Body of pancreas (tissue), 4 donors: ENCODE measurements at regions not wholly inside any gene's neighbourhood (a gene's known extent, or its start where the extent isn't known, plus 50 kb on each side); places are given as distances from the start of the nearest gene placed in this dataset.

Experiments used
- ATAC-seq: fragments of 150-250 bp; one replicate; pipeline ENCODE4 v1.9.1; 2016
- DNase-seq, 4 donors: peaks; one replicate each; pipeline ENCODE4 v3.0.0-alpha.2; 2019
- H3K27ac ChIP-seq, 4 donors: fragments of 200-600 bp; sonication (generic); 1 replicate in 3 of 4; 2 replicates in 1 of 4; pipeline versions ENCODE4 v1.5.1 to v1.6.1; 2016 to 2019; ENCODE audit warnings: mild to moderate bottlenecking in 1 of 4, mixed read lengths in 1 of 4, moderate library complexity in 1 of 4
- H3K27me3 ChIP-seq, 2 donors: fragments of 200-600 bp; sonication (generic); one replicate each; pipeline ENCODE4 v1.6.0; 2016; ENCODE audit warnings: mild to moderate bottlenecking in 1 of 2
- H3K36me3 ChIP-seq, 2 donors: fragments of 200-600 bp; sonication (generic); replicated peaks in 1 of 2; 2 replicates each; pipeline ENCODE4 v1.5.1; 2016; ENCODE audit warnings: low read depth in 2 of 2; ENCODE audit not compliant: insufficient read depth in 1 of 2
- H3K4me1 ChIP-seq: fragments of 200-600 bp; sonication (generic); one replicate; pipeline ENCODE4 v1.6.0; 2016
- H3K4me3 ChIP-seq, 2 donors: fragments of 200-600 bp; sonication (generic); 1 replicate in 1 of 2; 2 replicates in 1 of 2; pipeline ENCODE4 v1.5.1; 2016 to 2019
- H3K9me3 ChIP-seq, 3 donors: fragments of 200-600 bp; sonication (generic); 1 replicate in 2 of 3; 2 replicates in 1 of 3; pipeline ENCODE4 v1.5.1; 2016
- POLR2A ChIP-seq, 3 donors: fragments of 450-650 bp; IDR thresholded peaks; one replicate each; pipeline ENCODE4 v1.6.1; 2016; ENCODE audit warnings: antibody characterized with exemption in 3 of 3, mild to moderate bottlenecking in 2 of 3
- WGBS, 2 donors: methylation state at CpG; one replicate each; pipeline ENCODE4 v1.1.5; 2017; 5-methylcytosine and 5-hydroxymethylcytosine counted together
- intact Hi-C: fragments of 100-400 bp; cut with DNase I; formaldehyde crosslinking; loops from one replicate; pipeline ENCODE4 v1.15.1; 2023
- TF ChIP-seq, protein P1 (sequence below), 7 experiments: fragments of 450-650 bp in 4 of 7; fragments of 200-600 bp in 3 of 7; sonication (generic) in 3 of 7; IDR thresholded peaks; one replicate each; pipeline ENCODE4 v1.5.1; 2016 to 2019; ENCODE audit warnings: antibody characterized with exemption in 7 of 7

GRCh38 chr1:34663031-34663430 is 91.8 kb upstream of the GJB5 start:
- no peak for TF ChIP-seq POLR2A (IDR thresholded peaks at IDR 0.05)
- TF ChIP-seq, protein P1, sequence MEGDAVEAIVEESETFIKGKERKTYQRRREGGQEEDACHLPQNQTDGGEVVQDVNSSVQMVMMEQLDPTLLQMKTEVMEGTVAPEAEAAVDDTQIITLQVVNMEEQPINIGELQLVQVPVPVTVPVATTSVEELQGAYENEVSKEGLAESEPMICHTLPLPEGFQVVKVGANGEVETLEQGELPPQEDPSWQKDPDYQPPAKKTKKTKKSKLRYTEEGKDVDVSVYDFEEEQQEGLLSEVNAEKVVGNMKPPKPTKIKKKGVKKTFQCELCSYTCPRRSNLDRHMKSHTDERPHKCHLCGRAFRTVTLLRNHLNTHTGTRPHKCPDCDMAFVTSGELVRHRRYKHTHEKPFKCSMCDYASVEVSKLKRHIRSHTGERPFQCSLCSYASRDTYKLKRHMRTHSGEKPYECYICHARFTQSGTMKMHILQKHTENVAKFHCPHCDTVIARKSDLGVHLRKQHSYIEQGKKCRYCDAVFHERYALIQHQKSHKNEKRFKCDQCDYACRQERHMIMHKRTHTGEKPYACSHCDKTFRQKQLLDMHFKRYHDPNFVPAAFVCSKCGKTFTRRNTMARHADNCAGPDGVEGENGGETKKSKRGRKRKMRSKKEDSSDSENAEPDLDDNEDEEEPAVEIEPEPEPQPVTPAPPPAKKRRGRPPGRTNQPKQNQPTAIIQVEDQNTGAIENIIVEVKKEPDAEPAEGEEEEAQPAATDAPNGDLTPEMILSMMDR (IDR thresholded peaks at IDR 0.05): no peak
- no peak for DNase-seq

DNA sequence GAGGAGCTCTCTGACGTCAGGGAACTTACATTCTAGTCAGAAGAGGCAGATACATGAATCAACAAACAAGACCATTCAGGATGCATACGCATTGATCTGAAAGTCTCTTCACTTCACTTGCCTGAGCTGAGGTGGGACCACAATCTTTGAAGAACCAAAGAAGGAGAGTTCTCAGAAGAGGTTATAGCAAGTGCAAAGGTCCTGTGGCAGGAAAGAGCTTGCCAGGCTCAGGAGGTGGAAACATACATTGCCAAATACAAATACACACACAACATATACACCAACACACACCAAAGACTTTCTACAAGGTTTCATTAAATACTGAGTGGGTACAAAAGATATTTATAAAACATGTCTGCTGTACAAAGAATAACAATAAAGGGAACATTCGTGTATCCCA is 86.8 kb upstream of the GJB5 start:
- ATAC-seq (no peak), DNase-seq (no peak)
- 48 to 60% methylated on average over 3 of the region's 3 CpGs for WGBS, 2 donors
- H3K27me3 ChIP-seq: no peaks in the 10 kb centered on the region
- H3K9me3 ChIP-seq: no peaks in the 10 kb centered on the region
- no peaks in the 10 kb centered on the region for H3K4me1 ChIP-seq
- intact Hi-C loops: no loop called here
- H3K4me3 ChIP-seq: no peak overlapping the region
- H3K36me3 ChIP-seq: no peaks in the 10 kb centered on the region
- TF ChIP-seq, protein P1 (IDR thresholded peaks at IDR 0.05): no peak
- no peak for TF ChIP-seq POLR2A (IDR thresholded peaks at IDR 0.05)
- no peak overlapping the region for H3K27ac ChIP-seq

More at GRCh38 chr1:34663031-34663430, 91.8 kb upstream of the GJB5 start:
- Histone ChIP-seq H3K27ac (no peak overlapping the region), H3K9me3 (no peaks in the 10 kb centered on the region), H3K27me3 (no peaks in the 10 kb centered on the region), H3K36me3 (no peaks in the 10 kb centered on the region), H3K4me1 (no peaks in the 10 kb centered on the region), H3K4me3 (no peak overlapping the region)
- intact Hi-C loops: no loop called here
- ATAC-seq: no peak

GRCh38 chr1:34670982-34671381 is 83.9 kb upstream of the GJB5 start:
- no peaks in the 10 kb centered on the region for H3K36me3 ChIP-seq
- no peak overlapping the region for H3K4me3 ChIP-seq
- intact Hi-C loops: no loop called here
- H3K27me3 ChIP-seq: no peaks in the 10 kb centered on the region
- no peaks in the 10 kb centered on the region for H3K9me3 ChIP-seq
- no peaks in the 10 kb centered on the region for H3K4me1 ChIP-seq
- ATAC-seq (no peak), DNase-seq (no peak)
- WGBS, 2 donors: 42 to 62% methylated on average over 2 to 7 of the region's 7 CpGs
- TF ChIP-seq, protein P1 (IDR thresholded peaks at IDR 0.05): no peak
- no peak for TF ChIP-seq POLR2A (IDR thresholded peaks at IDR 0.05)
- no peak overlapping the region for H3K27ac ChIP-seq

- no peak overlapping the region for H3K27ac ChIP-seq
- H3K4me3 ChIP-seq: no peak overlapping the region
- no peaks in the 10 kb centered on the region for H3K9me3 ChIP-seq
- TF ChIP-seq, protein P1 (IDR thresholded peaks at IDR 0.05): no peak
- no peak for TF ChIP-seq POLR2A (IDR thresholded peaks at IDR 0.05)
- no peak for DNase-seq
- no peak for ATAC-seq
- intact Hi-C loops: no loop called here
- no peaks in the 10 kb centered on the region for H3K4me1 ChIP-seq
- no peaks in the 10 kb centered on the region for H3K27me3 ChIP-seq
- H3K36me3 ChIP-seq: no peaks in the 10 kb centered on the region
Measured at GRCh38 chr1:34671887-34672286, 83.0 kb upstream of the GJB5 start.

- Histone ChIP-seq H3K9me3 (no peaks in the 10 kb centered on the region), H3K27me3 (no peaks in the 10 kb centered on the region), H3K27ac (no peak overlapping the region), H3K4me3 (no peak overlapping the region), H3K4me1 (no peaks in the 10 kb centered on the region), H3K36me3 (no peaks in the 10 kb centered on the region)
- DNase-seq (peak; percentile 24 to 57 (median 41)), ATAC-seq (no peak)
- 39 to 50% methylated on average over 2 of the region's 2 CpGs for WGBS, 2 donors
- TF ChIP-seq, protein P1 (IDR thresholded peaks at IDR 0.05): peak; percentile 38 to 69 (median 56)
- TF ChIP-seq POLR2A (IDR thresholded peaks at IDR 0.05): no peak
- intact Hi-C loops: no loop called here
Measured at GRCh38 chr1:34681480-34682451, 73.1 kb upstream of the GJB5 start.
